GM18858 (cell line): ENCODE measurements at regions not wholly inside any gene's neighbourhood (a gene's known extent, or its start where the extent isn't known, plus 50 kb on each side); places are given as distances from the start of the nearest gene placed in this dataset.

ENCODE experiments used
- ATAC-seq: cut with Tn5 transposase; IDR thresholded peaks from one replicate; pipeline ENCODE4 v1.9.1; 2021; ENCODE audit not compliant: unreplicated experiment

- no peak for ATAC-seq
Observed at GRCh38 chr18:61949946-61950345, 57.1 kb upstream of the RNF152 start.

- ATAC-seq: no peak
Observed at GRCh38 chr18:61948846-61949438, 56.1 kb upstream of the RNF152 start.

GRCh38 chr18:61948281-61948741, 55.5 kb upstream of the RNF152 start:
- no peak for ATAC-seq

GRCh38 chr18:61946449-61946848, 53.6 kb upstream of the RNF152 start:
- no peak for ATAC-seq

- no peak for ATAC-seq
Observed at GRCh38 chr18:61943175-61943964, 50.6 kb upstream of the RNF152 start.
